ENCODE measurements at regions not wholly inside any gene's neighbourhood (a gene's known extent, or its start where the extent isn't known, plus 50 kb on each side); places are given as distances from the start of the nearest gene placed in this dataset.

DNA sequence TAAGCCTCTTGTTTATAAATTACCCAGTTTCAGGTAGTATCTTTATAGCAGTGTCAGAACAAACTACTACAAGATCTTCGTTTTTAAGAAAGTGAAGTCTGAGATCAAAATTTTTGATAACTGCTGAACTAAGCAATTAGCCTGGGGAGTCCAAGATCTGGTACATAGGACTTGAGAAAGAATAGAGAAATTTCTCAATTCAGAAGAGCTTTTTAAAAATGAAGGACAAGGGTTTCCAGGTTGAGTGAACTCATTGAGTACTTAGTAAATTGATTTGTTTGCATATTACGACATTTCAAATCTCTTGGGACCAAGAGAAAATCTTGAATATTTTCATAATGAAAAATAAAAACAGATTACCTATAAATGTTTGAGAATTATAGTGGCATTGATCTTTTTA lies 386.6 kb upstream of the THRB start:
- H3K9me1 ChIP-seq (ENCODE audit: control insufficient read depth, extremely low read depth, insufficient read depth, low read length): no peaks in the 10 kb centered on the region
- H3K9ac ChIP-seq (ENCODE audit: control insufficient read depth, extremely low read depth, insufficient read depth, low read length): no peak overlapping the region
- H3K36me3 ChIP-seq (ENCODE audit: control insufficient read depth in 2 of 2, extremely low read depth in 1 of 2, insufficient read depth in 2 of 2, low read length in 2 of 2): no peaks in the 10 kb centered on the region
- TF ChIP-seq, protein P1, sequence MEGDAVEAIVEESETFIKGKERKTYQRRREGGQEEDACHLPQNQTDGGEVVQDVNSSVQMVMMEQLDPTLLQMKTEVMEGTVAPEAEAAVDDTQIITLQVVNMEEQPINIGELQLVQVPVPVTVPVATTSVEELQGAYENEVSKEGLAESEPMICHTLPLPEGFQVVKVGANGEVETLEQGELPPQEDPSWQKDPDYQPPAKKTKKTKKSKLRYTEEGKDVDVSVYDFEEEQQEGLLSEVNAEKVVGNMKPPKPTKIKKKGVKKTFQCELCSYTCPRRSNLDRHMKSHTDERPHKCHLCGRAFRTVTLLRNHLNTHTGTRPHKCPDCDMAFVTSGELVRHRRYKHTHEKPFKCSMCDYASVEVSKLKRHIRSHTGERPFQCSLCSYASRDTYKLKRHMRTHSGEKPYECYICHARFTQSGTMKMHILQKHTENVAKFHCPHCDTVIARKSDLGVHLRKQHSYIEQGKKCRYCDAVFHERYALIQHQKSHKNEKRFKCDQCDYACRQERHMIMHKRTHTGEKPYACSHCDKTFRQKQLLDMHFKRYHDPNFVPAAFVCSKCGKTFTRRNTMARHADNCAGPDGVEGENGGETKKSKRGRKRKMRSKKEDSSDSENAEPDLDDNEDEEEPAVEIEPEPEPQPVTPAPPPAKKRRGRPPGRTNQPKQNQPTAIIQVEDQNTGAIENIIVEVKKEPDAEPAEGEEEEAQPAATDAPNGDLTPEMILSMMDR (optimal IDR thresholded peaks at IDR 0.05 in 1 of 3, IDR thresholded peaks at IDR 0.05 in 1 of 3, conservative IDR thresholded peaks at IDR 0.05 in 1 of 3; ENCODE audit: extremely low read depth in 1 of 3, insufficient read depth in 2 of 3, low read length in 3 of 3): no peak
- TF ChIP-seq EZH2 (IDR thresholded peaks at IDR 0.05; ENCODE audit: low read length): no peak
- H3K9me3 ChIP-seq (ENCODE audit: control insufficient read depth, low read depth, low read length): no peaks in the 10 kb centered on the region
- H3K4me3 ChIP-seq (ENCODE audit: control insufficient read depth in 2 of 3, extremely low read depth in 1 of 3, insufficient read depth in 2 of 3, low read depth in 1 of 3, low read length in 3 of 3): no peak overlapping the region
- dilution Hi-C loops (cut with MboI; ENCODE audit: extremely low pct_ligation_motif_present, low sequenced_read_pairs): no loop called here
- H2AFZ ChIP-seq (ENCODE audit: control insufficient read depth, low read length): no peak overlapping the region
- H3K27ac ChIP-seq (ENCODE audit: control insufficient read depth, insufficient read depth, low read length): no peak overlapping the region
- DNase-seq (ENCODE audit: low read depth, low spot score): no peak
- no peaks in the 10 kb centered on the region for H3K4me1 ChIP-seq (ENCODE audit: control insufficient read depth, extremely low read depth, insufficient read depth, low read length)
- H4K20me1 ChIP-seq (ENCODE audit: control insufficient read depth, extremely low read depth, insufficient read depth, low read length): no peaks in the 10 kb centered on the region
- H3K4me2 ChIP-seq (ENCODE audit: control insufficient read depth, extremely low read depth, insufficient read depth, low read depth, low read length): no peak overlapping the region
- H3K27me3 ChIP-seq (ENCODE audit: control insufficient read depth, extremely low read depth, insufficient read depth, low read length): no peaks in the 10 kb centered on the region
- H3K79me2 ChIP-seq (ENCODE audit: control insufficient read depth, insufficient read depth, low read length): no peaks in the 10 kb centered on the region
- no peak for FAIRE-seq

DNA sequence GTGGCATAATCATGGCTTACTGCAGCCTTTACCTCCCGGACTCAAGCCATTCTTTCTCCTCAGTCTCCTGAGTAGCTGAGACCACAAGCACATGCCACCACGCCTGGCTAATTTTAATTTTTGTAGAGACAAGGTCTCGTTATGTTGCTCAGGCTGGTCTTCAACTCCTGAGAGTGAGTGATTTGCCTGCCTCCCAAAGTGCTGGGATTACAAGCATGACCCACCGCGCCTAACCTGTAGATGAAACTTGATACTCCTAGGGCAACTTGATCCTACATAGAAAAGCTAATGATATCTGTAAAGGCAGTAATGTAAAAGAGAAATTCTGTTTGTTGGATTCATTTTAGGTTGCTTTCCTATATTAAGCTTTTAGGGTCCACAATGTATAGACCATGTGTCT lies 391.9 kb upstream of the THRB start:
- Histone ChIP-seq H3K36me3 (ENCODE audit: control insufficient read depth in 2 of 2, extremely low read depth in 1 of 2, insufficient read depth in 2 of 2, low read length in 2 of 2) (no peaks in the 10 kb centered on the region), H3K27ac (ENCODE audit: control insufficient read depth, insufficient read depth, low read length) (no peak overlapping the region), H2AFZ (ENCODE audit: control insufficient read depth, low read length) (no peak overlapping the region), H3K4me3 (ENCODE audit: control insufficient read depth in 2 of 3, extremely low read depth in 1 of 3, insufficient read depth in 2 of 3, low read depth in 1 of 3, low read length in 3 of 3) (no peak overlapping the region), H3K4me1 (ENCODE audit: control insufficient read depth, extremely low read depth, insufficient read depth, low read length) (no peaks in the 10 kb centered on the region), H3K9me3 (ENCODE audit: control insufficient read depth, low read depth, low read length) (no peaks in the 10 kb centered on the region), H3K27me3 (ENCODE audit: control insufficient read depth, extremely low read depth, insufficient read depth, low read length) (no peaks in the 10 kb centered on the region), H3K9ac (ENCODE audit: control insufficient read depth, extremely low read depth, insufficient read depth, low read length) (no peak overlapping the region), H4K20me1 (ENCODE audit: control insufficient read depth, extremely low read depth, insufficient read depth, low read length) (no peaks in the 10 kb centered on the region), H3K79me2 (ENCODE audit: control insufficient read depth, insufficient read depth, low read length) (no peaks in the 10 kb centered on the region), H3K9me1 (ENCODE audit: control insufficient read depth, extremely low read depth, insufficient read depth, low read length) (no peaks in the 10 kb centered on the region), H3K4me2 (ENCODE audit: control insufficient read depth, extremely low read depth, insufficient read depth, low read depth, low read length) (no peak overlapping the region)
- dilution Hi-C loops (cut with MboI; ENCODE audit: extremely low pct_ligation_motif_present, low sequenced_read_pairs): no loop called here
- TF ChIP-seq EZH2 (IDR thresholded peaks at IDR 0.05; ENCODE audit: low read length): no peak
- TF ChIP-seq, protein P1 (optimal IDR thresholded peaks at IDR 0.05 in 1 of 3, IDR thresholded peaks at IDR 0.05 in 1 of 3, conservative IDR thresholded peaks at IDR 0.05 in 1 of 3; ENCODE audit: extremely low read depth in 1 of 3, insufficient read depth in 2 of 3, low read length in 3 of 3): no peak
- FAIRE-seq: no peak
- DNase-seq (ENCODE audit: low read depth, low spot score): no peak
